ENCODE measurements at regions not wholly inside any gene's neighbourhood (a gene's known extent, or its start where the extent isn't known, plus 50 kb on each side); places are given as distances from the start of the nearest gene placed in this dataset.

DNA sequence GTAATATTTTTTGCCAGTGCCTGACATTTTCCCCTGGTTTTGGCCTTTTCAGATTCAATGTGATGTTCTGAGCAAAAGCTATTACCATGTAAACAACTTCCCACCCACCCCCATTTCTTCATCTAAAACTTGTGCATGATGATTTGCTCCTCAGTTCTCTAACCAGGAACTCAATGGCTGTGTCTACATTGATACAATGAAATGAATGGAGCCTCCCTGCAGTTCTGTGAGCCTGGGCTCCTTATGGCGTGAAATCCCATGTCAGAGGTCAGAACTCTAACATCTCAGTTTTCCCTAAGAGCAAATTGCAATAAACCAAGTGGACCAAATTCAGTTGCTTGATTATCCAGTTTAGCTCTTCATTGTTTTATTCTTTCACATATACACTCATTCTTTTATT, 534.8 kb upstream of the LCORL start:
- TF ChIP-seq, protein P1, sequence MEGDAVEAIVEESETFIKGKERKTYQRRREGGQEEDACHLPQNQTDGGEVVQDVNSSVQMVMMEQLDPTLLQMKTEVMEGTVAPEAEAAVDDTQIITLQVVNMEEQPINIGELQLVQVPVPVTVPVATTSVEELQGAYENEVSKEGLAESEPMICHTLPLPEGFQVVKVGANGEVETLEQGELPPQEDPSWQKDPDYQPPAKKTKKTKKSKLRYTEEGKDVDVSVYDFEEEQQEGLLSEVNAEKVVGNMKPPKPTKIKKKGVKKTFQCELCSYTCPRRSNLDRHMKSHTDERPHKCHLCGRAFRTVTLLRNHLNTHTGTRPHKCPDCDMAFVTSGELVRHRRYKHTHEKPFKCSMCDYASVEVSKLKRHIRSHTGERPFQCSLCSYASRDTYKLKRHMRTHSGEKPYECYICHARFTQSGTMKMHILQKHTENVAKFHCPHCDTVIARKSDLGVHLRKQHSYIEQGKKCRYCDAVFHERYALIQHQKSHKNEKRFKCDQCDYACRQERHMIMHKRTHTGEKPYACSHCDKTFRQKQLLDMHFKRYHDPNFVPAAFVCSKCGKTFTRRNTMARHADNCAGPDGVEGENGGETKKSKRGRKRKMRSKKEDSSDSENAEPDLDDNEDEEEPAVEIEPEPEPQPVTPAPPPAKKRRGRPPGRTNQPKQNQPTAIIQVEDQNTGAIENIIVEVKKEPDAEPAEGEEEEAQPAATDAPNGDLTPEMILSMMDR (IDR thresholded peaks at IDR 0.05), result no peak
- no peak for TF ChIP-seq POLR2A (IDR thresholded peaks at IDR 0.05)

Measured in esophagus squamous epithelium (tissue), 4 donors.